GM18499 (cell line): ENCODE measurements at regions not wholly inside any gene's neighbourhood (a gene's known extent, or its start where the extent isn't known, plus 50 kb on each side); places are given as distances from the start of the nearest gene placed in this dataset.

ENCODE experiments used
- ATAC-seq: cut with Tn5 transposase; IDR thresholded peaks from one replicate; pipeline ENCODE4 v1.9.1; 2021; ENCODE audit warnings: moderate number of reproducible peaks; ENCODE audit not compliant: insufficient read depth, unreplicated experiment

DNA sequence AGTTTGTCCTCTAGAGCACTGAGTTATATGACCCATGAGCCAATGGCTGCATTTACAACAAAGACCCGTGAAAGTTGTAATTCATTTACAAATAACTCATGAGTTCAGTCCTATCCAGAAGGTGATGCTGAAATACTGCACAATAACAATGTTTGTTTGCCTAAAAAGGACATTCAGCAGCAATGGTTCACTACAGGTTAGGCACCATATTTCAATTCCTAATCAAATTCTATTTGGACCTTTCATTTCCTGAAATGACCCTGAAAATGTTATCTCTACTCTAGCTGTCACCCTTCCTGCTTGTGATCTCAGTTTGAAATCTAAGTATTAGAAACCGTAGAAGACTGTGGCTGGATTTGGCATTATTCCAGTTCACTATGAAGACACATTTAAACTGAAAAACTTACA lies 191.2 kb upstream of the SAMSN1 start:
- ATAC-seq: no peak

DNA sequence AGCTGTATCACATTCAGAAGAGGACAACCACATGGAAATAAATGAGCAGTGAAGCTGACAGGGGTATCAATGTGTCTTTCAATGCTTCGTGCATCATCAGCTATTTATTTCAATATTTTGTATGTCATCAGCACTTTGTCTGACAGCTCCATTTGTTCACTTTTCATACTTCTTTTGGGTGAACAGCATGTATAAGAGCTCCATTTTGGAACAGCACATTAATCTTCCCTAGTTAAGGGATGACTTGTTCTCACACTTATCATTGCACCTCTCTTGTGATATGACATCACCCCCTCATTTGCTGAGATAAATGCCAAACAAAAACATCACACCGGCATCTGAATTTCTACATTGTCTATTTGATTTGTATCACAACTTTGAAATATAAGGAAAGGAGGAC lies 190.6 kb upstream of the SAMSN1 start:
- ATAC-seq: no peak

GRCh38 chr21:14736162-14736561 lies 190.0 kb upstream of the SAMSN1 start:
- no peak for ATAC-seq

- no peak for ATAC-seq
Observed at GRCh38 chr21:14734833-14735232, 188.7 kb upstream of the SAMSN1 start.

GRCh38 chr21:14734191-14734590 lies 188.1 kb upstream of the SAMSN1 start:
- ATAC-seq: no peak

DNA sequence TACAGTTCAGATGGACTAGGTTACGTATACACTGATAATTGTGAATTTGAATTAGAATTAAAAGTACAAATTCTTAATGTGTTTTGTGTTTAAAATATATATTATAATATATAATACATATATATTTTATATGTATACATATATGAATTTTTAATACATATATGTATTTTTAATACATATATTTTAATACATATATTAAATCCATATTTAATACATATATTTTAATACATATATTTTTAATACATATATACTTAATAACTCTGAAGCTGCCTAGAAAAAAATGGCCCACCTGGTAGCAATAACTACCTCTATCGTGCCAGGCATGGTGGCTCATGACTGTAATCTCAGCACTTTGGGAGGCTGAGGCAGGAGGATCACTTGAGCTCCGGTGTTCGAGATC lies 179.1 kb upstream of the SAMSN1 start:
- ATAC-seq: no peak

- no peak for ATAC-seq
Observed at GRCh38 chr21:14722841-14723483, 176.8 kb upstream of the SAMSN1 start.

- ATAC-seq: no peak
Observed at GRCh38 chr21:14720237-14720636, 174.1 kb upstream of the SAMSN1 start.

GRCh38 chr21:14718951-14719350 lies 172.8 kb upstream of the SAMSN1 start:
- no peak for ATAC-seq

DNA sequence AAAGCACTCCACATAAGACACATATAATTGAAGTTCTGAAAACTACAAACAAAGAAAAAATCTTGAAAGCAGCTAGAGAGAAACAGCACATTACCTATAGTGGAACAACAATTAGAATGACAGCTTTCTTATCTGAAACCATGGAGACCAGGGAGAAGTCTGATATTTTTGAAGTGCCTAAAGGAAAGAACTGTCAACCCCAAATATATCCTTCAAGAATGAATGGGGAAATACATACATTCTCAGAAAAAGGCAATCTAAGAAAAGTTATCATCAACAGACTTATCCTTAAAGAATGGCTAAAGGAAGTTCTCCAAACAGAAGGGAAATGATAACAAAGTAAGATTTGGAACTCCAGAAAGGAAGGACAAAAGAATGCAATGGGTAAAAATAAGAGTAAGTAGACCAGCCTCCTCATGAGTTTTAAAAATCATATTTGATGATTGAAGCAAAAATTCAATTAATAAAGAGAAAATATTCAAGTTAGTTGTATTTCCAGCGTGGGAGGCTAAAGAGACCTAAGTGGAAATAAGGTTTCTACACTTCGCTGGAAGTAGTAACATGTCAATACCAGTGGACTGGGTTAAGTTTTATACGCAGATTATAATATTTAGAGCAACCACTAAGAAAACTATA lies 170.8 kb upstream of the SAMSN1 start:
- ATAC-seq: no peak

GRCh38 chr21:14713109-14713508 lies 167.0 kb upstream of the SAMSN1 start:
- no peak for ATAC-seq

GRCh38 chr21:14712121-14712715 lies 166.1 kb upstream of the SAMSN1 start:
- no peak for ATAC-seq

GRCh38 chr21:14711287-14711686 lies 165.2 kb upstream of the SAMSN1 start:
- no peak for ATAC-seq

DNA sequence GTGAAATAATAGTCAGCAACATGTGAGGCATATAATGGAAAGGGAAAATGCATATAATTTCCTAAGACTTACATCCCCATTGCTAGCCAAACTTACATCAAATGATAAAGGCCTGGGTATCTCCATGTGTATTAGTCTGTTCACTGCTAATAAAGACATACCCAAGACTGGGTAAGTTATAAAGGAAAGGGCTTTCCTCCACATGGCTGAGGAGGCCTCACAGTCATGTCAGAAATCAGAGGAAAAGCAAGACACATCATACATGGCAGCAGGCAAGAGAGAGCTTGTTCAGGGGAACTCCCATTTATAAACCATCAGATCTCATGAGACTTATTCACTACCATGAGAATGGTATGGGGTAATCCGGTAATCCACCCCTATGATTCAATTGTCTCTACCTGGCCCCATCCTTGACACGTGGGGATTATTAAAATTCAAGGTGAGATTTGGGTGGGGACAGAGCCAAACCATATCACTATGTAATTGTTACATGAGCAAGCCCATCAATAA lies 161.5 kb upstream of the SAMSN1 start:
- ATAC-seq: no peak

- no peak for ATAC-seq
Observed at GRCh38 chr21:14706712-14707510, 160.8 kb upstream of the SAMSN1 start.

DNA sequence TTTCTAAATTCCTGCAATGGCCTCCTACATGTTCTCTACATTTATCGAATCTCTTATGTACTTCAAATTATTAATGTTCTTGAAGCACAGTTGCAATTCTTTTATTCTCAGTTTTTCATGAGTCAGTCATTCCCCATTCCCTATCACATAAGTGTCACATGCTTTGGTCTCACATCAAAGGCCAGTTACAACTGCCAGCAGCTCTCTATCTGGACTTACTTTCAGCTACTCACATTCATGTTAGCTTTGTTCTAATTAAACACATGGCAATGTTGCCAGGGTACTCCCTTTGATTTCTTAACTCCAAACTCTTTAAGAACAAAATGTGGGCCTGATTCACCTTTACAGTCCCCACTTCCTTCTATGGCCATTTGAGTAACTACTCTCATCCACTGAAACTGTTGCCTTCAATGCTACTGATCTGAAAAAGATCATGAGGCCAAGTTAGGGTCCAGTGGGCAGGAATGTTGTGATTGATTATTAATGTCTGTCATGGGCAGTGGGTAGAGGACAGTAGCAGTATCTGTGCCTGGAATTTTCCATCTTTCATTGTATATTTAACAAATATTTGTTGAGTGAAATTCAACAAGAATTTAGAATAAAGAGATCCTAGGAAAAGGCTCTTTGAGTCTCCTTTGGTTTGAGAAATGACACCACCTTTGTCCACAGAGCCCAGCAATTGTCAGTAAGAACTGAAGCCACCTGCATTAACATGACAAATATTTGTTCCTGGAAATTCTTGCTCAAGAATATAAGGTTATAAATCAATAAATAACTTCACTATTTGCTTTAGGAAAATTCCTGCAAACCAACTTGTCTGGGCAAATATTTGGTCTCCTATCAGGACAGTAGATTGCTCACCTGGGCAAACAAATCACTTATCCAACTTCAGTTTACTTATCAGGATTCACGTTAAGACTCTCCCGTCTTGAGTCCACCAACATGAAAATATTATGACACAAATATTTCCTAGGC lies 153.6 kb upstream of the SAMSN1 start:
- no peak for ATAC-seq

DNA sequence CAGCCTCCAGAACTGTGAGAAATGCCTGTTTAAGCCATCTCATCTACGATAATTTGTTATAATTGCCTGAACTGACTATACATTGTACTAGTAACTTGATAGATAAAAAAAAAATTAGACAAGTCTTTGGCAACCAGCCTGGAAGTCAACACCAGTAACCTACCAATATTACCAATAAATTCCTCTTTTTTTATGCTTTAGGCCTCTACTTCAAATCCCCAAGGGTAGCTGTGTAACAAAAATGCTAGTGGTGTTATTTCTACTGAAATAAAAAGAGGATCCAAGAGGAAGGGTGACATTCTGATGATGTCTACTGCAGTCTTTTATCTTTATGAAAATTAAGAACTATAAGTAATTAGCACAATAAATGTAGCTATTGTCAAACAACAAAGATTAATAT lies 151.7 kb upstream of the SAMSN1 start:
- no peak for ATAC-seq

DNA sequence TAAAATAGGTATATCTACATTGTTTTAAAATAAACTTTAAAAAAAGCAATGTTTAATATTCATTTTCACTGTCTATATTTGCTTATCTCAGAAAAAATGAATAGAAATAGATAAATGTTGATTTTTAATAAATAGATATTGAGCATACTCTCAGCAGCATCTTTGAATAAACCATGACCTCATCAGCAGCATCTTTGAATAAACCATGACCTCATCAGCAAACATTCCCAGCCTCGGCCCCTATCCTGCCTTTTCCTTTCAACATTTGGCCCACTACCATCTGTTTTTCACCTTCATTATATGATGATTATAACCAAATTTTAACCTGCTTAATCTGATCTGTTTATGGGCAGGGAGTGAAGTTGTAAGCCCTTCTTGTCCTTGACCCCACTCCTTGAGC lies 148.7 kb upstream of the SAMSN1 start:
- ATAC-seq: no peak

DNA sequence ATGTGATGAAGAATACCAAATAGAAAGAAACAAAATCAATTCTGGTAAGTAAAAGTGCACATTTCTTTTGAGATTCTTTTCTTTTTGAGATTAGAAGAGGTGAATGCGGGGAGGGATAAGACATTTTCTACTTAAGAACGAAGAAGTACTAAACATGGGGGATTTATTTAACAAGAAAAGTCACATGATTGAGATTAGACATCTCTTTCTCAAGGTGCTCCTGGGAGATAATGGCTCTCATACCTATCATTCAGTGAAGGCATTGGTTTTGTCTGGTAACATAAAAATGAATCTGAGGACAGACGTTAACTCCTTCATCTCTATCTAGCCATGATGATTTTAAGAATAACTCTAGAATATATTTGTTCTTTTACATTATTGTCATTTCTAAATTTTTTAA lies 147.9 kb upstream of the SAMSN1 start:
- no peak for ATAC-seq

DNA sequence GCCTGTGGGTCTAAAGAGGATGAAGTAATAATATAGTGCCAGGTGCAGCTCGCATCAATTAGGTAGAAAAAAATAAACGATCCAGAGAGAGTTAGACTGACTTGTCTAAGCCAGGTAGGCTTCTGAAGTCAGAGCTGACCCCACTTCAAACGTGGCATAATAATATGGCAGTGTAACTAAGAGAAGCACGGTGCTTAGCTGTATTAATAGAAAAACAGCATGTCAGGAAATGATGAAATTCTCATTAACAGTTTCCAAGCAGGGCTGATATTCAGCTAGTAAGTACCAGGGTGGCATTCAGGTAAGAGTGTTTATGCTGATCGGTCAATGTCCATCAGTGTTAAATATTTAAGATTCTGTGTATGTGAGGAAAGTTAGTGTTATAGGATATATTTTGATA lies 145.8 kb upstream of the SAMSN1 start:
- ATAC-seq: no peak
